HuH-7 (cell line): ENCODE measurements at regions not wholly inside any gene's neighbourhood (a gene's known extent, or its start where the extent isn't known, plus 50 kb on each side); places are given as distances from the start of the nearest gene placed in this dataset.
A peak's percentile ranks its signal among the peaks of the same experiment; 100 is the strongest.

Experiments used
- DNase-seq: peaks from one replicate; pipeline ENCODE4 v3.0.0; 2011; ENCODE audit warnings: low spot score

- DNase-seq: no peak
Measured at GRCh38 chr1:90780981-90781380, 63.9 kb upstream of the BARHL2 start.

DNA sequence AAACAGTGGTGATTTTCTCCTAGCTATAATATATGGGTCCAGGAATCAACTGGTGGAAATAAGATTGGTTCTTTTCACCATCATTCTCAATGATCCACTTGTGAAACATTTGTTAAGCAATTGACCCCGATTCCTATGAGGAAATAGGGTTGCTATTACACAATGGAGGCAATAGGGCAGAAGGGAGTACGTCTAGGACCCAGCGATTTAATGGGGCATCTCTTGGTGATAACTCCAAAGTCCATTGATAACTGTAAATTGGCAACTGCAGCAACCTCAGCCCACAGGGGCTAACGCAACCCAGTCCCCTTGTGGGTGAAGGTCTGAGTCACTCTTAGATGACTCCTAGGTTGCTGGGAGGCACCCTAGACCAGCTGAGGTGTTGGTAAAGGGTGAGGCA is 62.5 kb upstream of the BARHL2 start:
- DNase-seq: peak; percentile 13

GRCh38 chr1:90778486-90778885 is 61.4 kb upstream of the BARHL2 start:
- no peak for DNase-seq

- no peak for DNase-seq
Measured at GRCh38 chr1:90773812-90774211, 56.7 kb upstream of the BARHL2 start.

- DNase-seq: no peak
Measured at GRCh38 chr1:90768826-90769225, 51.7 kb upstream of the BARHL2 start.

DNA sequence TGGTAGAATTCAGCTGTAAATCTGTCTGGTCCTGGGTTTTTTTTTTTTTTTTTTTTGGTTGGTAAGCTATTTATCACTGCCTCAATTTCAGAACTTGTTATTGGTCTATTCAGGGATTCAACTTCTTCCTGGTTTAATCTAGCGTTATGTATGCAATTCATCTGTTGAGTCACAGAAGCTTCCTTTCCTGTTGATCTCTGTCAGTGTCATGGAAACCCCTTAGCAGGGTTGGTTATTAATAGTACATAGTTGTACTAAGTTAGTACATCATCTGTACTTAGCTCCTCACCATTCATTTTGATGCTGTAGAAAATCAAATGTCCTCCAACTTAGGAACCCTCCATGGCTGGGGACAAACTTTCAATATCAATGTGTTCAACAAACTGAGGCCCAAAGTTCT is 51.0 kb upstream of the BARHL2 start:
- no peak for DNase-seq
